ENCODE measurements at regions not wholly inside any gene's neighbourhood (a gene's known extent, or its start where the extent isn't known, plus 50 kb on each side); places are given as distances from the start of the nearest gene placed in this dataset.

GRCh38 chr20:37611852-37612251 lies 82.0 kb upstream of the CTNNBL1 start:
- no TSS peak for BruUV-seq (replicated peaks)
- no peak overlapping the region for H3K4me2 ChIP-seq (ENCODE audit: low read length)
- RAD21 ChIA-PET (ENCODE audit: low non-redundant PET in 1 of 2, low total read pairs in 2 of 2, uncharacterized antibody in 2 of 2, unreplicated experiment in 2 of 2) = no interaction called here
- intact Hi-C loops (cut with micrococcal nuclease) = no loop called here
- no peaks in the 10 kb centered on the region for H3K9me3 ChIP-seq (ENCODE audit: control insufficient read depth in 1 of 2, insufficient read depth in 1 of 2, low read depth in 1 of 2, low read length in 2 of 2)
- no peaks in the 10 kb centered on the region for H3K9me2 ChIP-seq (ENCODE audit: insufficient read depth)
- CTCF ChIA-PET = no interaction called here
- no peaks in the 10 kb centered on the region for H3K4me1 ChIP-seq (ENCODE audit: control insufficient read depth in 1 of 2, insufficient read depth in 2 of 2, low read length in 2 of 2)
- POLR2A ChIA-PET = no interaction called here
- DNase-seq (ENCODE audit: low read depth, low spot score) = no peak
- no peaks in the 10 kb centered on the region for H3K36me3 ChIP-seq (ENCODE audit: control insufficient read depth in 1 of 2, insufficient read depth in 2 of 2, low read length in 2 of 2)
- H3K9ac ChIP-seq (ENCODE audit: low read length) = no peak overlapping the region
- no peaks in the 10 kb centered on the region for H4K20me1 ChIP-seq (ENCODE audit: insufficient read depth)
- no peaks in the 10 kb centered on the region for H3K79me2 ChIP-seq (ENCODE audit: insufficient read depth, low read length)
- no peaks in the 10 kb centered on the region for H3K27me3 ChIP-seq (ENCODE audit: insufficient read depth, low read length)
- TF ChIP-seq EZH2phosphoT487 (IDR thresholded peaks at IDR 0.05; ENCODE audit: borderline replicate concordance) = no peak
- no peak for TF ChIP-seq EZH2 (IDR thresholded peaks at IDR 0.05)
- no peak for TF ChIP-seq POLR2A (IDR thresholded peaks at IDR 0.05; ENCODE audit: borderline replicate concordance, extremely low read depth, insufficient read depth, insufficient read length)
- TF ChIP-seq JUND (IDR thresholded peaks at IDR 0.05) = no peak
- no peak for TF ChIP-seq ZFX (IDR thresholded peaks at IDR 0.05)
- TF ChIP-seq SIN3A (IDR thresholded peaks at IDR 0.05; ENCODE audit: low read depth) = no peak
- no peak for TF ChIP-seq SRF (IDR thresholded peaks at IDR 0.05; ENCODE audit: low read depth)
- TF ChIP-seq YY1 (IDR thresholded peaks at IDR 0.05; ENCODE audit: extremely low read depth, insufficient replicate concordance, low read depth, low read length) = no peak
- no peak for TF ChIP-seq CTCF (IDR thresholded peaks at IDR 0.05 in 2 of 3, conservative IDR thresholded peaks at IDR 0.05 in 1 of 3; ENCODE audit: borderline replicate concordance in 1 of 3, insufficient read depth in 1 of 3, low read depth in 2 of 3, low read length in 2 of 3)
- TF ChIP-seq POLR2AphosphoS5 (IDR thresholded peaks at IDR 0.05; ENCODE audit: low read depth, low read length) = no peak
- TF ChIP-seq REST (IDR thresholded peaks at IDR 0.05; ENCODE audit: low read depth) = no peak
- TF ChIP-seq CEBPB (IDR thresholded peaks at IDR 0.05; ENCODE audit: low read depth) = no peak
- no peak for TF ChIP-seq EGR1 (IDR thresholded peaks at IDR 0.05; ENCODE audit: low read depth)
- TF ChIP-seq FOSL1 (IDR thresholded peaks at IDR 0.05; ENCODE audit: low read depth) = no peak
- TF ChIP-seq MAX (IDR thresholded peaks at IDR 0.05) = no peak
- no peak for TF ChIP-seq ZNF274 (IDR thresholded peaks at IDR 0.05; ENCODE audit: low read depth, low read length)
- no peak for TF ChIP-seq ELF1 (IDR thresholded peaks at IDR 0.05; ENCODE audit: borderline replicate concordance, low read depth)
- no peak overlapping the region for H2AFZ ChIP-seq (ENCODE audit: low read depth, low read length, poor library complexity, severe bottlenecking)
- ATAC-seq = no peak
- H3K4me3 ChIP-seq (replicated peaks in 1 of 2; ENCODE audit: low read depth in 1 of 2, low read length in 2 of 2) = no peak overlapping the region
- no peak overlapping the region for H3K27ac ChIP-seq (ENCODE audit: low read depth, low read length)

Data from HCT116 (cell line).